Liver (tissue), 8 donors: ENCODE measurements at regions not wholly inside any gene's neighbourhood (a gene's known extent, or its start where the extent isn't known, plus 50 kb on each side); places are given as distances from the start of the nearest gene placed in this dataset.
A peak's percentile ranks its signal among the peaks of the same experiment; 100 is the strongest.

Source experiments
- DNase-seq: peaks from one replicate; pipeline ENCODE4 v3.0.0-alpha.2; 2017; ENCODE audit warnings: low spot score
- H3K27ac ChIP-seq, 2 donors: one replicate each; pipeline ENCODE4 v1.7.0; 2013; ENCODE audit warnings: inconsistent platforms in 2 of 2, low read length in 2 of 2, control low read depth in 1 of 2, low read depth in 1 of 2, mild to moderate bottlenecking in 1 of 2
- H3K27me3 ChIP-seq, 4 donors: one replicate each; pipeline versions ENCODE4 v1.6.1 to v1.7.0; 2013; ENCODE audit warnings: low read length in 3 of 4, inconsistent platforms in 1 of 4, mild to moderate bottlenecking in 1 of 4, moderate library complexity in 1 of 4; ENCODE audit not compliant: control insufficient read depth in 4 of 4, insufficient read depth in 4 of 4
- H3K36me3 ChIP-seq, 4 donors: one replicate each; pipeline versions ENCODE4 v1.6.1 to v1.7.0; 2013; ENCODE audit warnings: low read length in 3 of 4, mild to moderate bottlenecking in 3 of 4, low read depth in 1 of 4, moderate library complexity in 1 of 4; ENCODE audit not compliant: control insufficient read depth in 4 of 4, insufficient read depth in 3 of 4
- H3K4me1 ChIP-seq, 4 donors: one replicate each; pipeline versions ENCODE4 v1.6.1 to v1.7.0; 2013; ENCODE audit warnings: low read length in 3 of 4, mild to moderate bottlenecking in 3 of 4, moderate library complexity in 1 of 4; ENCODE audit not compliant: control insufficient read depth in 4 of 4, insufficient read depth in 4 of 4
- H3K4me3 ChIP-seq, 3 donors: one replicate each; pipeline versions ENCODE4 v1.6.1 to v1.7.0; 2013; ENCODE audit warnings: low read length in 3 of 3, control low read depth in 1 of 3, low read depth in 1 of 3, mild to moderate bottlenecking in 1 of 3
- H3K9ac ChIP-seq, 2 donors: one replicate each; pipeline ENCODE4 v1.7.0; 2013; ENCODE audit warnings: low read length in 2 of 2, mild to moderate bottlenecking in 2 of 2, moderate library complexity in 2 of 2, control low read depth in 1 of 2, low read depth in 1 of 2
- H3K9me3 ChIP-seq, 4 donors: one replicate each; pipeline versions ENCODE4 v1.6.1 to v1.7.0; 2013; ENCODE audit warnings: low read length in 3 of 4; ENCODE audit not compliant: control insufficient read depth in 4 of 4
- EGR1 ChIP-seq, 2 donors: IDR thresholded peaks; 2 replicates each; pipeline ENCODE4 v1.6.1; 2016 to 2018; ENCODE audit warnings: antibody characterized with exemption in 2 of 2, low read depth in 2 of 2
- FOXA1 ChIP-seq: IDR thresholded peaks from 2 replicates; pipeline ENCODE4 v1.6.1; 2016; ENCODE audit warnings: antibody characterized with exemption
- FOXA2 ChIP-seq: IDR thresholded peaks from 2 replicates; pipeline ENCODE4 v1.6.1; 2016; ENCODE audit warnings: antibody characterized with exemption
- GABPA ChIP-seq, 2 donors: IDR thresholded peaks in 1 of 2; conservative IDR thresholded peaks in 1 of 2; 2 replicates each; pipeline ENCODE4 v1.6.1; 2016; ENCODE audit warnings: antibody characterized with exemption in 2 of 2, mild to moderate bottlenecking in 1 of 2, moderate library complexity in 1 of 2
- HNF4A ChIP-seq, 2 donors: conservative IDR thresholded peaks; 2 replicates each; pipeline ENCODE4 v1.6.1; 2016; ENCODE audit warnings: antibody characterized with exemption in 2 of 2, mild to moderate bottlenecking in 2 of 2
- HNF4G ChIP-seq: IDR thresholded peaks from 2 replicates; pipeline ENCODE4 v1.6.1; 2016; ENCODE audit warnings: antibody characterized with exemption
- NR2F2 ChIP-seq: IDR thresholded peaks from 2 replicates; pipeline ENCODE4 v1.6.1; 2016; ENCODE audit warnings: antibody characterized with exemption
- RAD21 ChIP-seq, 2 donors: IDR thresholded peaks; 2 replicates each; pipeline ENCODE4 v1.6.1; 2016; ENCODE audit warnings: antibody characterized with exemption in 2 of 2, mild to moderate bottlenecking in 2 of 2
- RXRA ChIP-seq, 2 donors: IDR thresholded peaks; 2 replicates each; pipeline ENCODE4 v1.6.1; 2017 to 2018; ENCODE audit warnings: antibody characterized with exemption in 2 of 2, mild to moderate bottlenecking in 1 of 2
- SP1 ChIP-seq: IDR thresholded peaks from 2 replicates; pipeline ENCODE4 v1.6.1; 2018; ENCODE audit warnings: antibody characterized with exemption, mild to moderate bottlenecking
- TAF1 ChIP-seq: conservative IDR thresholded peaks from 2 replicates; pipeline ENCODE4 v1.6.1; 2016; ENCODE audit warnings: antibody characterized with exemption, mild to moderate bottlenecking
- YY1 ChIP-seq: IDR thresholded peaks from 2 replicates; pipeline ENCODE4 v1.6.1; 2016; ENCODE audit warnings: antibody characterized with exemption, mild to moderate bottlenecking
- WGBS: extraction: QIAGEN DNeasy Blood & Tissue Kit; methylation state at CpG from one replicate; pipeline ENCODE4 v1.1.7; 2013; 5-methylcytosine and 5-hydroxymethylcytosine counted together
- TF ChIP-seq, protein P1 (sequence below): IDR thresholded peaks from 2 replicates; pipeline ENCODE4 v1.6.1; 2016; ENCODE audit warnings: antibody characterized with exemption
- TF ChIP-seq, protein P2 (sequence below): IDR thresholded peaks from 2 replicates; pipeline ENCODE4 v1.6.1; 2016; ENCODE audit warnings: antibody characterized with exemption, mild to moderate bottlenecking
- TF ChIP-seq, protein P3 (sequence below): IDR thresholded peaks from 2 replicates; pipeline ENCODE4 v1.6.1; 2016; ENCODE audit warnings: antibody characterized with exemption
- TF ChIP-seq, protein P4 (sequence below): fragments of 150-350 bp; IDR thresholded peaks from 2 replicates; pipeline ENCODE4 v1.5.1; 2017; ENCODE audit warnings: improper control_type of control experiment, low read depth, low read length; ENCODE audit not compliant: missing input control
- donor health status: healthy.
- donor health status: healthy.
- donor health status: healthy.
- donor health status: healthy.
- donor health status: healthy.

DNA sequence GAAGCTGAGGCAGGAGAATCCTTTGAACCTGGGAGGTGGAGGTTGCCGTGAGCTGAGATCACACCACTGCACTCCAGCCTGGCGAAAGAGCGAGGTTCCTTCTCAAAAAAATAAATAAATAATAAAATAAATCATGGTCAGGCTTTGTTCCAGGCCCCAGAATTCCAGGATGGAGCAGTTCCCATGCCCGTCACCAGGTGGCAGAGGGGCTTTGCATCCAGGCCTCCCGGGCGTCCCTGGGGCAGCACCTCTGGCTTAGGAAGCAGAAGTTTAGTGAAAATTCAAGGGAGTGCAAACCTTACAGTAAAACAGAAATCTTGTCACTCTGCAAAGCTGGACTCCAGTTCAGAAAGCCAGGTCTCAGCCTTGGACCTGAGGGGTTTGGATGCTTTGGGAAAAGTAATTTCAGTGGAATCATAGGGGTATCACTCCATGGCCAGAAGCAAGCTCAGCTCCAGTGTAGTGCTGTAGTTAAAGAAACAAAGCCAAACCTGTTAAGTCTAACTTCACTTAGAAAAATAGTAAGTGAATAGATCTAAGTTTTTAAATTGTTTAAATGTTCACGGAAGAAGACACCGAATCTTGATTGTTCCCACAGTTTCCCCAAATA is 512.7 kb downstream of the CMPK2 start:
- H3K9ac ChIP-seq, result no peak overlapping the region
- peak; percentile 50 for DNase-seq
- TF ChIP-seq TAF1, result no peak
- TF ChIP-seq, protein P1, sequence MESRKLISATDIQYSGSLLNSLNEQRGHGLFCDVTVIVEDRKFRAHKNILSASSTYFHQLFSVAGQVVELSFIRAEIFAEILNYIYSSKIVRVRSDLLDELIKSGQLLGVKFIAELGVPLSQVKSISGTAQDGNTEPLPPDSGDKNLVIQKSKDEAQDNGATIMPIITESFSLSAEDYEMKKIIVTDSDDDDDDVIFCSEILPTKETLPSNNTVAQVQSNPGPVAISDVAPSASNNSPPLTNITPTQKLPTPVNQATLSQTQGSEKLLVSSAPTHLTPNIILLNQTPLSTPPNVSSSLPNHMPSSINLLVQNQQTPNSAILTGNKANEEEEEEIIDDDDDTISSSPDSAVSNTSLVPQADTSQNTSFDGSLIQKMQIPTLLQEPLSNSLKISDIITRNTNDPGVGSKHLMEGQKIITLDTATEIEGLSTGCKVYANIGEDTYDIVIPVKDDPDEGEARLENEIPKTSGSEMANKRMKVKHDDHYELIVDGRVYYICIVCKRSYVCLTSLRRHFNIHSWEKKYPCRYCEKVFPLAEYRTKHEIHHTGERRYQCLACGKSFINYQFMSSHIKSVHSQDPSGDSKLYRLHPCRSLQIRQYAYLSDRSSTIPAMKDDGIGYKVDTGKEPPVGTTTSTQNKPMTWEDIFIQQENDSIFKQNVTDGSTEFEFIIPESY, result no peak
- TF ChIP-seq HNF4G, result no peak
- TF ChIP-seq NR2F2, result no peak
- TF ChIP-seq, protein P2, sequence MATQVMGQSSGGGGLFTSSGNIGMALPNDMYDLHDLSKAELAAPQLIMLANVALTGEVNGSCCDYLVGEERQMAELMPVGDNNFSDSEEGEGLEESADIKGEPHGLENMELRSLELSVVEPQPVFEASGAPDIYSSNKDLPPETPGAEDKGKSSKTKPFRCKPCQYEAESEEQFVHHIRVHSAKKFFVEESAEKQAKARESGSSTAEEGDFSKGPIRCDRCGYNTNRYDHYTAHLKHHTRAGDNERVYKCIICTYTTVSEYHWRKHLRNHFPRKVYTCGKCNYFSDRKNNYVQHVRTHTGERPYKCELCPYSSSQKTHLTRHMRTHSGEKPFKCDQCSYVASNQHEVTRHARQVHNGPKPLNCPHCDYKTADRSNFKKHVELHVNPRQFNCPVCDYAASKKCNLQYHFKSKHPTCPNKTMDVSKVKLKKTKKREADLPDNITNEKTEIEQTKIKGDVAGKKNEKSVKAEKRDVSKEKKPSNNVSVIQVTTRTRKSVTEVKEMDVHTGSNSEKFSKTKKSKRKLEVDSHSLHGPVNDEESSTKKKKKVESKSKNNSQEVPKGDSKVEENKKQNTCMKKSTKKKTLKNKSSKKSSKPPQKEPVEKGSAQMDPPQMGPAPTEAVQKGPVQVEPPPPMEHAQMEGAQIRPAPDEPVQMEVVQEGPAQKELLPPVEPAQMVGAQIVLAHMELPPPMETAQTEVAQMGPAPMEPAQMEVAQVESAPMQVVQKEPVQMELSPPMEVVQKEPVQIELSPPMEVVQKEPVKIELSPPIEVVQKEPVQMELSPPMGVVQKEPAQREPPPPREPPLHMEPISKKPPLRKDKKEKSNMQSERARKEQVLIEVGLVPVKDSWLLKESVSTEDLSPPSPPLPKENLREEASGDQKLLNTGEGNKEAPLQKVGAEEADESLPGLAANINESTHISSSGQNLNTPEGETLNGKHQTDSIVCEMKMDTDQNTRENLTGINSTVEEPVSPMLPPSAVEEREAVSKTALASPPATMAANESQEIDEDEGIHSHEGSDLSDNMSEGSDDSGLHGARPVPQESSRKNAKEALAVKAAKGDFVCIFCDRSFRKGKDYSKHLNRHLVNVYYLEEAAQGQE, result no peak
- TF ChIP-seq, protein P3, sequence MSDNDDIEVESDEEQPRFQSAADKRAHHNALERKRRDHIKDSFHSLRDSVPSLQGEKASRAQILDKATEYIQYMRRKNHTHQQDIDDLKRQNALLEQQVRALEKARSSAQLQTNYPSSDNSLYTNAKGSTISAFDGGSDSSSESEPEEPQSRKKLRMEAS, result no peak
- TF ChIP-seq, protein P4, sequence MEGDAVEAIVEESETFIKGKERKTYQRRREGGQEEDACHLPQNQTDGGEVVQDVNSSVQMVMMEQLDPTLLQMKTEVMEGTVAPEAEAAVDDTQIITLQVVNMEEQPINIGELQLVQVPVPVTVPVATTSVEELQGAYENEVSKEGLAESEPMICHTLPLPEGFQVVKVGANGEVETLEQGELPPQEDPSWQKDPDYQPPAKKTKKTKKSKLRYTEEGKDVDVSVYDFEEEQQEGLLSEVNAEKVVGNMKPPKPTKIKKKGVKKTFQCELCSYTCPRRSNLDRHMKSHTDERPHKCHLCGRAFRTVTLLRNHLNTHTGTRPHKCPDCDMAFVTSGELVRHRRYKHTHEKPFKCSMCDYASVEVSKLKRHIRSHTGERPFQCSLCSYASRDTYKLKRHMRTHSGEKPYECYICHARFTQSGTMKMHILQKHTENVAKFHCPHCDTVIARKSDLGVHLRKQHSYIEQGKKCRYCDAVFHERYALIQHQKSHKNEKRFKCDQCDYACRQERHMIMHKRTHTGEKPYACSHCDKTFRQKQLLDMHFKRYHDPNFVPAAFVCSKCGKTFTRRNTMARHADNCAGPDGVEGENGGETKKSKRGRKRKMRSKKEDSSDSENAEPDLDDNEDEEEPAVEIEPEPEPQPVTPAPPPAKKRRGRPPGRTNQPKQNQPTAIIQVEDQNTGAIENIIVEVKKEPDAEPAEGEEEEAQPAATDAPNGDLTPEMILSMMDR, result peak; percentile 61
- no peak for TF ChIP-seq EGR1 (IDR thresholded peaks at IDR 0.05; ENCODE audit: low read depth in 2 of 2)
- no peak for TF ChIP-seq FOXA1
- no peak for TF ChIP-seq YY1
- TF ChIP-seq RAD21 (IDR thresholded peaks at IDR 0.05), result peak; percentile 70 to 77
- no peak for TF ChIP-seq SP1
- TF ChIP-seq RXRA (IDR thresholded peaks at IDR 0.05), result no peak
- TF ChIP-seq FOXA2, result no peak
- no peak for TF ChIP-seq HNF4A (conservative IDR thresholded peaks at IDR 0.05)
- no peak for TF ChIP-seq GABPA (IDR thresholded peaks at IDR 0.05 in 1 of 2, conservative IDR thresholded peaks at IDR 0.05 in 1 of 2)
- H3K36me3 ChIP-seq, result no peaks in the 10 kb centered on the region
- H3K9me3 ChIP-seq, result no peaks in the 10 kb centered on the region
- no peak overlapping the region for H3K27ac ChIP-seq
- no peak overlapping the region for H3K4me3 ChIP-seq
- peaks cover 0 to 2% (median 0%) of the 10 kb centered on the region in 4 donors for H3K4me1 ChIP-seq
- H3K27me3 ChIP-seq, result peaks cover 0 to 9% (median 0%) of the 10 kb centered on the region in 4 donors
- 43% methylated on average over 8 of the region's 8 CpGs for WGBS

DNA sequence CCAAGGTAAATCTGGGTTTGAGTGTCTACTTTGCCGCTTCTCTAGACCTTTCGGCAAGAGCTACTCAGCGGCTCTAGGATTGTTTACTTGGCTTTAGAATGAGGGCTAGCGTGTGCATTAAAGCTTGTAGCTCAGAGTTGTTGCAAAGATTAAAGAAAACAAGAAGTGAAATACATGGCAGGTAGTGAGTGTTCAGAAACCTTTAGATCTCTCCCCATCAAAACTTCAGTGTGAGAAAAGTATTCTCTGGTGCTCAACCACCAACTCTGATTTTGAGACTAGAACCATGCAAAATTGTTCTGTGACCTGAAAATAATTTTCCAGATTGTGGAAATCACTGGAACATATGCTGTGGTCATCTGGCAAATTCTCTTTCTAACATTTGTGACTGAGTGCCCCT is 512.0 kb downstream of the CMPK2 start:
- no peak overlapping the region for H3K27ac ChIP-seq
- WGBS, result 85% methylated on average over 4 of the region's 4 CpGs
- H3K4me1 ChIP-seq, result peaks cover 0 to 2% (median 0%) of the 10 kb centered on the region in 4 donors
- no peak overlapping the region for H3K4me3 ChIP-seq
- DNase-seq, result no peak
- H3K36me3 ChIP-seq, result no peaks in the 10 kb centered on the region
- H3K27me3 ChIP-seq, result peaks cover 0 to 9% (median 0%) of the 10 kb centered on the region in 4 donors
- no peak for TF ChIP-seq HNF4A (conservative IDR thresholded peaks at IDR 0.05)
- TF ChIP-seq, protein P4, result no peak
- no peak for TF ChIP-seq FOXA2
- TF ChIP-seq YY1, result no peak
- TF ChIP-seq EGR1 (IDR thresholded peaks at IDR 0.05; ENCODE audit: low read depth in 2 of 2), result no peak
- TF ChIP-seq, protein P3, result no peak
- no peak overlapping the region for H3K9ac ChIP-seq
- no peaks in the 10 kb centered on the region for H3K9me3 ChIP-seq
